ENCODE measurements at regions not wholly inside any gene's neighbourhood (a gene's known extent, or its start where the extent isn't known, plus 50 kb on each side); places are given as distances from the start of the nearest gene placed in this dataset.
"Not testable (repeated sequence)": the region's sequence is repeated elsewhere in the genome, so short reads cannot be mapped to it uniquely, and the experiment has no call there.

DNA sequence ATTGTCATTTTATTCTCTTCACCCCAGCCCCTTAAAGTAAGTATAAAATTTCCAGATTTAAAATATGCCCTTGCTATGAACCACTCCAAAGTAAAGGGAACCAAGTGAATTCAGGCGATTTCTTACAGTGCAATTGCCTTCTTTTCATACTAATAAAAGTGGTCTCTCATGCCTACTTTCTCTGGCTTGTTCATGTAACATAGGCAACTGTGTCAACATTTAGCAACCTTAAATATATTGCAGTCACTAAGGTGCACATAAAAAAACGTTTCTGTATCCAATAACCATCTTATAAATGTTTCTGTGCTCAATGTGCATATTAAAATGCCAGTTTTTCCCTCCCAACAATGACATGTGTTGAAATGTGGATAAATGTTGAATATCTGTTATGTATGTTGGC is 271.6 kb upstream of the DCN start:
- no peaks in the 10 kb centered on the region for H3K4me1 ChIP-seq
- no peak overlapping the region for H3K27ac ChIP-seq
- no peak for DNase-seq
- peaks cover 0 to 2% of the 10 kb centered on the region in 2 donors for H3K36me3 ChIP-seq
- no peak for TF ChIP-seq POLR2A (IDR thresholded peaks at IDR 0.05)
- TF ChIP-seq, protein P1, sequence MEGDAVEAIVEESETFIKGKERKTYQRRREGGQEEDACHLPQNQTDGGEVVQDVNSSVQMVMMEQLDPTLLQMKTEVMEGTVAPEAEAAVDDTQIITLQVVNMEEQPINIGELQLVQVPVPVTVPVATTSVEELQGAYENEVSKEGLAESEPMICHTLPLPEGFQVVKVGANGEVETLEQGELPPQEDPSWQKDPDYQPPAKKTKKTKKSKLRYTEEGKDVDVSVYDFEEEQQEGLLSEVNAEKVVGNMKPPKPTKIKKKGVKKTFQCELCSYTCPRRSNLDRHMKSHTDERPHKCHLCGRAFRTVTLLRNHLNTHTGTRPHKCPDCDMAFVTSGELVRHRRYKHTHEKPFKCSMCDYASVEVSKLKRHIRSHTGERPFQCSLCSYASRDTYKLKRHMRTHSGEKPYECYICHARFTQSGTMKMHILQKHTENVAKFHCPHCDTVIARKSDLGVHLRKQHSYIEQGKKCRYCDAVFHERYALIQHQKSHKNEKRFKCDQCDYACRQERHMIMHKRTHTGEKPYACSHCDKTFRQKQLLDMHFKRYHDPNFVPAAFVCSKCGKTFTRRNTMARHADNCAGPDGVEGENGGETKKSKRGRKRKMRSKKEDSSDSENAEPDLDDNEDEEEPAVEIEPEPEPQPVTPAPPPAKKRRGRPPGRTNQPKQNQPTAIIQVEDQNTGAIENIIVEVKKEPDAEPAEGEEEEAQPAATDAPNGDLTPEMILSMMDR (IDR thresholded peaks at IDR 0.05): no peak
- no peaks in the 10 kb centered on the region for H3K27me3 ChIP-seq
- intact Hi-C loops (cut with DNase I; ENCODE audit: low total_unique reads): no loop called here
- H3K9me3 ChIP-seq: no peaks in the 10 kb centered on the region
- H3K4me3 ChIP-seq: no peak overlapping the region

- H3K4me1 ChIP-seq; H3K4me3 ChIP-seq; H3K9me3 ChIP-seq; intact Hi-C loops (cut with DNase I; ENCODE audit: low total_unique reads); H3K27ac ChIP-seq; H3K36me3 ChIP-seq; H3K27me3 ChIP-seq; DNase-seq: not testable (repeated sequence)
Observed at GRCh38 chr12:91452464-91452863, 269.8 kb upstream of the DCN start.

DNA sequence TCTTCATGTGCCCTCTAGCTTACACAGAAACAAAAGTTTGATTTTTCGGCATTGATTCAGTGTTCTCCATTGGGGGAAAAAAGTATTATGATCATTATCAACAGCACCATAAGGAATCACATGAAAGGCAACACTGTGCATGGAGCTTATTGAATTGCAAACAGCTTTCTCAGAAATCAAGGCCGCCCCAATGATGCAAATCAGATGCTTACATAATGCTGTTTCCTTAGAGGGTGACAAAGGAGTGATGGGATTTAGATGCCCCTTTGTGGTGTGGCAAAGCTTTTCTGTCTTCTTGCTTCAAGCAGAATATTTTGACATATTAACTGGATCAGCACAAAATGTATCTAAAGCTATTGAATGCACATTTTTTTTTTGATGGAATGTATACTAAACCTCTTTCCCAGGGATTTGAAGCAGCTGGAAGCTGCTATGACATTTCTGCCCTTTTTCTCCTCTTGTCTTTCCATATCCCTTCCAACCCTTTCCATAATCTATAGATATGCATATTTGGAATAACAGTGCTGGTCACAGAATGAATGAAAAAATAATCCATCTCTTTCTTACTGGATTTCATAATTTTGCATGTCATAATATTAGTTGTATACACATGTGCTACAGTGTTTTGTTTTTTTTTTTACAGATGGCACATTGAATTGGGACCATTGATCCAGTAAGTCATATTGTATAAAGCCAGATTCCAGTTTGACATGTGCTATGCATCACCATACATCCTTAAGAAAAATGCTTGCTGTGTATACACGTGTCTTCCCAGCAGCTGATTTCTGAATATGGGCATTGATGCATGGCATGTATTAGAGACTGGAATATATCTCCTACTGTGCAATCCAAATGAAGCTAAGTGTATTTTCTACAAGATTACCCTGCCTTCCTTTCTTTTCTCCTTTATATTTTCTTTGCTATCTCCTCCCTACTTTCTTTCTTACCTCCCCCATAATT is 259.7 kb upstream of the DCN start:
- Histone ChIP-seq H3K9me3 (peaks cover 0 to 4% of the 10 kb centered on the region in 2 donors), H3K36me3 (no peaks in the 10 kb centered on the region), H3K27ac (no peak overlapping the region), H3K4me3 (no peak overlapping the region), H3K27me3 (no peaks in the 10 kb centered on the region), H3K4me1 (no peaks in the 10 kb centered on the region)
- intact Hi-C loops (cut with DNase I; ENCODE audit: low total_unique reads): no loop called here
- no peak for TF ChIP-seq POLR2A (IDR thresholded peaks at IDR 0.05)
- TF ChIP-seq, protein P1 (IDR thresholded peaks at IDR 0.05): no peak
- no peak for DNase-seq

- Histone ChIP-seq H3K27me3 (no peaks in the 10 kb centered on the region), H3K27ac (no peak overlapping the region), H3K9me3 (peaks cover 0 to 4% of the 10 kb centered on the region in 2 donors), H3K36me3 (no peaks in the 10 kb centered on the region), H3K4me1 (no peaks in the 10 kb centered on the region), H3K4me3 (no peak overlapping the region)
- intact Hi-C loops (cut with DNase I; ENCODE audit: low total_unique reads): no loop called here
- DNase-seq: no peak
- TF ChIP-seq, protein P1 (IDR thresholded peaks at IDR 0.05): no peak
- no peak for TF ChIP-seq POLR2A (IDR thresholded peaks at IDR 0.05)
Observed at GRCh38 chr12:91441246-91441645, 258.6 kb upstream of the DCN start.

- no peaks in the 10 kb centered on the region for H3K36me3 ChIP-seq
- no peak for DNase-seq
- no peak for TF ChIP-seq POLR2A (IDR thresholded peaks at IDR 0.05)
- TF ChIP-seq, protein P1 (IDR thresholded peaks at IDR 0.05): no peak
- no peak overlapping the region for H3K27ac ChIP-seq
- no peaks in the 10 kb centered on the region for H3K4me1 ChIP-seq
- intact Hi-C loops (cut with DNase I; ENCODE audit: low total_unique reads): no loop called here
- H3K9me3 ChIP-seq: no peaks in the 10 kb centered on the region
- H3K27me3 ChIP-seq: no peaks in the 10 kb centered on the region
- no peak overlapping the region for H3K4me3 ChIP-seq
Observed at GRCh38 chr12:91434081-91434480, 251.5 kb upstream of the DCN start.

All from uterus (tissue), 3 donors.